ENCODE measurements at regions not wholly inside any gene's neighbourhood (a gene's known extent, or its start where the extent isn't known, plus 50 kb on each side); places are given as distances from the start of the nearest gene placed in this dataset.

- TF ChIP-seq POLR2AphosphoS5 (IDR thresholded peaks at IDR 0.05; ENCODE audit: low read depth, low read length) (no peak), TAF1 (IDR thresholded peaks at IDR 0.05; ENCODE audit: borderline replicate concordance, insufficient read depth, low read length) (no peak)
- TF ChIP-seq, protein P1, sequence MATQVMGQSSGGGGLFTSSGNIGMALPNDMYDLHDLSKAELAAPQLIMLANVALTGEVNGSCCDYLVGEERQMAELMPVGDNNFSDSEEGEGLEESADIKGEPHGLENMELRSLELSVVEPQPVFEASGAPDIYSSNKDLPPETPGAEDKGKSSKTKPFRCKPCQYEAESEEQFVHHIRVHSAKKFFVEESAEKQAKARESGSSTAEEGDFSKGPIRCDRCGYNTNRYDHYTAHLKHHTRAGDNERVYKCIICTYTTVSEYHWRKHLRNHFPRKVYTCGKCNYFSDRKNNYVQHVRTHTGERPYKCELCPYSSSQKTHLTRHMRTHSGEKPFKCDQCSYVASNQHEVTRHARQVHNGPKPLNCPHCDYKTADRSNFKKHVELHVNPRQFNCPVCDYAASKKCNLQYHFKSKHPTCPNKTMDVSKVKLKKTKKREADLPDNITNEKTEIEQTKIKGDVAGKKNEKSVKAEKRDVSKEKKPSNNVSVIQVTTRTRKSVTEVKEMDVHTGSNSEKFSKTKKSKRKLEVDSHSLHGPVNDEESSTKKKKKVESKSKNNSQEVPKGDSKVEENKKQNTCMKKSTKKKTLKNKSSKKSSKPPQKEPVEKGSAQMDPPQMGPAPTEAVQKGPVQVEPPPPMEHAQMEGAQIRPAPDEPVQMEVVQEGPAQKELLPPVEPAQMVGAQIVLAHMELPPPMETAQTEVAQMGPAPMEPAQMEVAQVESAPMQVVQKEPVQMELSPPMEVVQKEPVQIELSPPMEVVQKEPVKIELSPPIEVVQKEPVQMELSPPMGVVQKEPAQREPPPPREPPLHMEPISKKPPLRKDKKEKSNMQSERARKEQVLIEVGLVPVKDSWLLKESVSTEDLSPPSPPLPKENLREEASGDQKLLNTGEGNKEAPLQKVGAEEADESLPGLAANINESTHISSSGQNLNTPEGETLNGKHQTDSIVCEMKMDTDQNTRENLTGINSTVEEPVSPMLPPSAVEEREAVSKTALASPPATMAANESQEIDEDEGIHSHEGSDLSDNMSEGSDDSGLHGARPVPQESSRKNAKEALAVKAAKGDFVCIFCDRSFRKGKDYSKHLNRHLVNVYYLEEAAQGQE (IDR thresholded peaks at IDR 0.05; ENCODE audit: insufficient read depth in 1 of 2, low read depth in 2 of 2, low read length in 2 of 2): no peak
Observed at GRCh38 chr14:40219032-40219431, 786.8 kb upstream of the FBXO33 start.

- TF ChIP-seq FOXP2 (optimal IDR thresholded peaks at IDR 0.05; ENCODE audit: borderline replicate concordance, extremely low read depth, extremely low read length, insufficient read depth) (no peak), SIN3A (IDR thresholded peaks at IDR 0.05; ENCODE audit: borderline replicate concordance, insufficient read depth, low read length) (no peak), POLR2AphosphoS5 (IDR thresholded peaks at IDR 0.05; ENCODE audit: low read depth, low read length) (no peak), TAF1 (IDR thresholded peaks at IDR 0.05; ENCODE audit: borderline replicate concordance, insufficient read depth, low read length) (no peak)
- TF ChIP-seq, protein P1 (IDR thresholded peaks at IDR 0.05; ENCODE audit: insufficient read depth in 1 of 2, low read depth in 2 of 2, low read length in 2 of 2): no peak
Observed at GRCh38 chr14:40218282-40218941, 786.2 kb upstream of the FBXO33 start.

- no peak for TF ChIP-seq TAF1 (IDR thresholded peaks at IDR 0.05; ENCODE audit: borderline replicate concordance, insufficient read depth, low read length)
- TF ChIP-seq, protein P1 (IDR thresholded peaks at IDR 0.05; ENCODE audit: insufficient read depth in 1 of 2, low read depth in 2 of 2, low read length in 2 of 2): no peak
- no peak for TF ChIP-seq SIN3A (IDR thresholded peaks at IDR 0.05; ENCODE audit: borderline replicate concordance, insufficient read depth, low read length)
- TF ChIP-seq FOXP2 (optimal IDR thresholded peaks at IDR 0.05; ENCODE audit: borderline replicate concordance, extremely low read depth, extremely low read length, insufficient read depth): no peak
- no peak for TF ChIP-seq POLR2AphosphoS5 (IDR thresholded peaks at IDR 0.05; ENCODE audit: low read depth, low read length)
Observed at GRCh38 chr14:40216976-40217375, 784.7 kb upstream of the FBXO33 start.

- TF ChIP-seq SIN3A (IDR thresholded peaks at IDR 0.05; ENCODE audit: borderline replicate concordance, insufficient read depth, low read length) (no peak), POLR2AphosphoS5 (IDR thresholded peaks at IDR 0.05; ENCODE audit: low read depth, low read length) (no peak), FOXP2 (optimal IDR thresholded peaks at IDR 0.05; ENCODE audit: borderline replicate concordance, extremely low read depth, extremely low read length, insufficient read depth) (no peak), TAF1 (IDR thresholded peaks at IDR 0.05; ENCODE audit: borderline replicate concordance, insufficient read depth, low read length) (no peak)
- TF ChIP-seq, protein P1 (IDR thresholded peaks at IDR 0.05; ENCODE audit: insufficient read depth in 1 of 2, low read depth in 2 of 2, low read length in 2 of 2): no peak
Observed at GRCh38 chr14:40213701-40214100, 781.5 kb upstream of the FBXO33 start.

Data from PFSK-1 (cell line).